B cell (primary cell): ENCODE measurements at regions not wholly inside any gene's neighbourhood (a gene's known extent, or its start where the extent isn't known, plus 50 kb on each side); places are given as distances from the start of the nearest gene placed in this dataset.

ENCODE experiments used
- ATAC-seq: fragments of 200-7000 bp; cut with Tn5 transposase; one replicate; pipeline ENCODE4 v1.10.0; 2021; ENCODE audit warnings: low read depth, mild to moderate bottlenecking, moderate number of reproducible peaks, moderate library complexity
- CTCF ChIA-PET: fragments of 350-600 bp; sonication (Branson Sonifier 250); formaldehyde crosslinking; loops from one replicate; lab custom pipeline; 2021; ENCODE audit warnings: antibody characterized with exemption, inconsistent platforms; lab: Charles Lee
- POLR2A ChIA-PET: fragments of 350-600 bp; sonication (Branson Sonifier 250); formaldehyde crosslinking; loops from one replicate; lab custom pipeline; 2021; ENCODE audit warnings: antibody characterized with exemption; lab: Charles Lee
- DNase-seq: peaks from one replicate; pipeline ENCODE4 v3.0.0; 2013
- H2AFZ ChIP-seq: 2 replicates; pipeline ENCODE4 v1.6.1; 2012; ENCODE audit warnings: mild to moderate bottlenecking, low read depth, low read length; ENCODE audit not compliant: insufficient read depth, poor library complexity, severe bottlenecking
- H3K27ac ChIP-seq, 2 donors: 1 replicate in 1 of 2; 2 replicates in 1 of 2; pipeline ENCODE4 v1.5.1; 2012 to 2013; ENCODE audit warnings: low read length in 2 of 2, mild to moderate bottlenecking in 2 of 2, moderate library complexity in 1 of 2
- H3K27me3 ChIP-seq, 4 experiments: fragments of 200-600 bp in 1 of 4; sonication (generic) in 1 of 4; replicated peaks in 1 of 4; 1 replicate in 2 of 4; 2 replicates in 2 of 4; pipeline versions ENCODE4 v1.6.1 to v1.7.0; 2013 to 2016; ENCODE audit warnings: low read length in 3 of 4, mild to moderate bottlenecking in 2 of 4, mixed read lengths in 1 of 4, moderate library complexity in 1 of 4; ENCODE audit not compliant: insufficient read depth in 4 of 4, control insufficient read depth in 3 of 4; ENCODE audit errors: control extremely low read depth in 1 of 4
- H3K36me3 ChIP-seq, 2 experiments: replicated peaks in 1 of 2; 1 replicate in 1 of 2; 2 replicates in 1 of 2; pipeline versions ENCODE4 v1.6.1 to v1.7.1; 2013; ENCODE audit warnings: low read length in 1 of 2; ENCODE audit not compliant: insufficient read depth in 2 of 2, control insufficient read depth in 1 of 2; ENCODE audit errors: control extremely low read depth in 1 of 2, extremely low read depth in 1 of 2
- H3K4me1 ChIP-seq, 2 donors: fragments of 200-600 bp in 1 of 2; sonication (generic) in 1 of 2; 1 replicate in 1 of 2; 2 replicates in 1 of 2; pipeline versions ENCODE4 v1.5.1 to v1.6.1; 2013 to 2017; ENCODE audit warnings: low read length in 2 of 2; ENCODE audit not compliant: control insufficient read depth in 2 of 2, insufficient read depth in 2 of 2
- H3K4me2 ChIP-seq: replicated peaks from 2 replicates; pipeline ENCODE3; 2012; ENCODE audit warnings: mild to moderate bottlenecking, low read depth, low read length; ENCODE audit not compliant: poor library complexity, severe bottlenecking
- H3K4me3 ChIP-seq, 5 experiments: fragments of 200-600 bp in 1 of 5; sonication (generic) in 1 of 5; 1 replicate in 3 of 5; 2 replicates in 2 of 5; pipeline versions ENCODE4 v1.5.1 to v1.7.0; 2011 to 2016; ENCODE audit warnings: low read length in 4 of 5, mild to moderate bottlenecking in 4 of 5, low read depth in 2 of 5, control low read depth in 1 of 5, moderate library complexity in 1 of 5; ENCODE audit not compliant: insufficient read depth in 1 of 5; ENCODE audit errors: control extremely low read depth in 1 of 5, extremely low read depth in 1 of 5
- H3K79me2 ChIP-seq: fragments of 200-600 bp; sonication (generic); one replicate; pipeline ENCODE4 v1.6.0; 2016; ENCODE audit warnings: low read length; ENCODE audit not compliant: control insufficient read depth, insufficient read depth
- H3K9ac ChIP-seq: fragments of 200-600 bp; sonication (generic); 2 replicates; pipeline ENCODE4 v1.6.1; 2017; ENCODE audit warnings: mild to moderate bottlenecking, low read length, moderate library complexity
- H3K9me3 ChIP-seq, 3 donors: one replicate each; pipeline versions ENCODE4 v1.6.1 to v1.7.1; 2013; ENCODE audit warnings: low read length in 2 of 3; ENCODE audit not compliant: control insufficient read depth in 2 of 3, insufficient read depth in 1 of 3; ENCODE audit errors: control extremely low read depth in 1 of 3
- H4K20me1 ChIP-seq: 2 replicates; pipeline ENCODE4 v1.6.0; 2012; ENCODE audit warnings: mild to moderate bottlenecking, low read length; ENCODE audit not compliant: insufficient read depth, control insufficient read depth, poor library complexity, severe bottlenecking
- H3K27ac Mint-ChIP-seq: one replicate; pipeline ENCODE4 v1.8.0; 2021; ENCODE audit warnings: mixed read lengths
- H3K27me3 Mint-ChIP-seq: one replicate; pipeline ENCODE4 v1.8.0; 2021; ENCODE audit warnings: mixed read lengths
- H3K4me1 Mint-ChIP-seq: one replicate; pipeline ENCODE4 v1.8.0; 2021; ENCODE audit warnings: mixed read lengths
- H3K4me3 Mint-ChIP-seq: one replicate; pipeline ENCODE4 v1.8.0; 2021; ENCODE audit warnings: mixed read lengths
- H3K9me3 Mint-ChIP-seq: one replicate; pipeline ENCODE4 v1.8.0; 2022; ENCODE audit warnings: mixed read lengths; ENCODE audit not compliant: insufficient read depth
- CTCF ChIP-seq: fragments of 200-600 bp; IDR thresholded peaks from one replicate; pipeline ENCODE4 v1.8.0; 2022; ENCODE audit warnings: antibody characterized with exemption, mild to moderate bottlenecking
- EZH2 ChIP-seq: IDR thresholded peaks from 2 replicates; pipeline ENCODE4 v1.6.1; 2012; ENCODE audit warnings: borderline replicate concordance, low read depth, mild to moderate bottlenecking, moderate library complexity, low read length; ENCODE audit not compliant: insufficient read depth, poor library complexity, severe bottlenecking
- WGBS: methylation state at CpG from one replicate; pipeline ENCODE4 v1.1.5; 2013; ENCODE audit warnings: missing lambda C conversion rate; ENCODE audit not compliant: insufficient coverage; 5-methylcytosine and 5-hydroxymethylcytosine counted together
- intact Hi-C: fragments of 100-400 bp; cut with micrococcal nuclease; formaldehyde crosslinking; loops from one replicate; pipeline ENCODE4 v1.10.0; 2022

GRCh38 chr6:119842191-119842590 lies 492.6 kb upstream of the MAN1A1 start:
- DNase-seq: no peak

GRCh38 chr6:119838043-119838442 lies 488.5 kb upstream of the MAN1A1 start:
- no peak overlapping the region for H3K9ac ChIP-seq
- TF ChIP-seq CTCF: no peak
- no peak for TF ChIP-seq EZH2

More at GRCh38 chr6:119842191-119842590, 492.6 kb upstream of the MAN1A1 start:
- H3K4me2 ChIP-seq: no peak overlapping the region
- H4K20me1 ChIP-seq: no peaks in the 10 kb centered on the region
- intact Hi-C loops: no loop called here
- H3K4me1 ChIP-seq: no peaks in the 10 kb centered on the region
- H2AFZ ChIP-seq: no peak overlapping the region
- no peaks in the 10 kb centered on the region for H3K27me3 Mint-ChIP-seq
- TF ChIP-seq EZH2: no peak
- TF ChIP-seq CTCF: no peak
- no peaks in the 10 kb centered on the region for H3K36me3 ChIP-seq
- H3K27ac ChIP-seq: no peak overlapping the region
- peaks cover 1 to 6% (median 5%) of the 10 kb centered on the region in 3 donors for H3K9me3 ChIP-seq
- WGBS: 80% methylated on average over 3 of the region's 3 CpGs
- H3K9me3 Mint-ChIP-seq: peaks cover 5% of the 10 kb centered on the region
- H3K4me3 ChIP-seq: no peak overlapping the region
- H3K9ac ChIP-seq: no peak overlapping the region
- no peak for ATAC-seq
- ChIA-PET CTCF (no interaction called here), POLR2A (no interaction called here)
- no peak overlapping the region for H3K27ac Mint-ChIP-seq
- H3K4me1 Mint-ChIP-seq: no peaks in the 10 kb centered on the region
- H3K4me3 Mint-ChIP-seq: no peak overlapping the region
- no peaks in the 10 kb centered on the region for H3K79me2 ChIP-seq
- H3K27me3 ChIP-seq: no peaks in the 10 kb centered on the region

More at GRCh38 chr6:119838043-119838442, 488.5 kb upstream of the MAN1A1 start:
- Histone ChIP-seq H3K9me3 (peaks cover 1 to 6% (median 5%) of the 10 kb centered on the region in 3 donors), H3K4me1 (no peaks in the 10 kb centered on the region), H3K4me2 (no peak overlapping the region), H3K27ac (no peak overlapping the region), H3K36me3 (no peaks in the 10 kb centered on the region), H3K27me3 (no peaks in the 10 kb centered on the region), H2AFZ (no peak overlapping the region), H3K79me2 (no peaks in the 10 kb centered on the region), H3K4me3 (no peak overlapping the region), H4K20me1 (no peaks in the 10 kb centered on the region)
- H3K4me3 Mint-ChIP-seq: no peak overlapping the region
- no peak overlapping the region for H3K27ac Mint-ChIP-seq
- no peaks in the 10 kb centered on the region for H3K27me3 Mint-ChIP-seq
- 100% methylated on average over 1 of the region's 2 CpGs for WGBS
- ChIA-PET POLR2A (no interaction called here), CTCF (no interaction called here)
- no peak for ATAC-seq
- intact Hi-C loops: no loop called here
- no peak for DNase-seq
- no peaks in the 10 kb centered on the region for H3K4me1 Mint-ChIP-seq
- H3K9me3 Mint-ChIP-seq: peaks cover 5% of the 10 kb centered on the region
